GM19438 (cell line): ENCODE measurements at regions not wholly inside any gene's neighbourhood (a gene's known extent, or its start where the extent isn't known, plus 50 kb on each side); places are given as distances from the start of the nearest gene placed in this dataset.
A peak's percentile ranks its signal among the peaks of the same experiment; 100 is the strongest.

Experiments used
- ATAC-seq: cut with Tn5 transposase; IDR thresholded peaks from one replicate; pipeline ENCODE4 v1.9.1; 2021; ENCODE audit warnings: low read depth; ENCODE audit not compliant: unreplicated experiment

- no peak for ATAC-seq
Measured at GRCh38 chr7:145951566-145951965, 165.0 kb upstream of the CNTNAP2 start.

GRCh38 chr7:145928937-145929336 is 187.7 kb upstream of the CNTNAP2 start:
- no peak for ATAC-seq

- no peak for ATAC-seq
Measured at GRCh38 chr7:145919712-145920111, 196.9 kb upstream of the CNTNAP2 start.

- ATAC-seq = no peak
Measured at GRCh38 chr7:145916776-145917175, 199.8 kb upstream of the CNTNAP2 start.

- ATAC-seq = no peak
Measured at GRCh38 chr7:145915679-145916078, 200.9 kb upstream of the CNTNAP2 start.

- peak; percentile 96 for ATAC-seq
Measured at GRCh38 chr7:145909991-145910513, 206.5 kb upstream of the CNTNAP2 start.

- no peak for ATAC-seq
Measured at GRCh38 chr7:145903658-145904057, 212.9 kb upstream of the CNTNAP2 start.

GRCh38 chr7:145902123-145902522 is 214.5 kb upstream of the CNTNAP2 start:
- ATAC-seq = no peak

- ATAC-seq = no peak
Measured at GRCh38 chr7:145899938-145900337, 216.7 kb upstream of the CNTNAP2 start.

GRCh38 chr7:145893925-145894535 is 222.6 kb upstream of the CNTNAP2 start:
- ATAC-seq = no peak

GRCh38 chr7:145884716-145885514 is 231.7 kb upstream of the CNTNAP2 start:
- ATAC-seq = no peak

- ATAC-seq = no peak
Measured at GRCh38 chr7:145876376-145876775, 240.2 kb upstream of the CNTNAP2 start.

GRCh38 chr7:145875267-145875666 is 241.3 kb upstream of the CNTNAP2 start:
- ATAC-seq = no peak

- no peak for ATAC-seq
Measured at GRCh38 chr7:145868935-145869334, 247.7 kb upstream of the CNTNAP2 start.

- ATAC-seq = no peak
Measured at GRCh38 chr7:145862212-145862611, 254.4 kb upstream of the CNTNAP2 start.

GRCh38 chr7:145860809-145861208 is 255.8 kb upstream of the CNTNAP2 start:
- ATAC-seq = no peak

GRCh38 chr7:145850636-145851035 is 266.0 kb upstream of the CNTNAP2 start:
- no peak for ATAC-seq

- ATAC-seq = no peak
Measured at GRCh38 chr7:145848691-145849090, 267.9 kb upstream of the CNTNAP2 start.

GRCh38 chr7:145845345-145845744 is 271.3 kb upstream of the CNTNAP2 start:
- ATAC-seq = no peak

GRCh38 chr7:145839814-145840213 is 276.8 kb upstream of the CNTNAP2 start:
- no peak for ATAC-seq

GRCh38 chr7:145831616-145832206 is 284.9 kb upstream of the CNTNAP2 start:
- no peak for ATAC-seq

GRCh38 chr7:145817687-145818086 is 298.9 kb upstream of the CNTNAP2 start:
- no peak for ATAC-seq
